ENCODE measurements at regions not wholly inside any gene's neighbourhood (a gene's known extent, or its start where the extent isn't known, plus 50 kb on each side); places are given as distances from the start of the nearest gene placed in this dataset.

- peak; percentile 27 for DNase-seq (ENCODE audit: extremely low spot score)
- CTCF ChIA-PET, result interaction anchor here (0.8 kb wide), 1 partner anchor 26 kb away, joined by 3 read pairs; no protein-coding TSS in a partner anchor
Measured at GRCh38 chr1:173355281-173356031, 121.7 kb upstream of the PRDX6 start.

GRCh38 chr1:173356191-173356762 is 120.9 kb upstream of the PRDX6 start:
- POLR2A ChIA-PET, result no interaction called here
- no peak for TF ChIP-seq CTCF (IDR thresholded peaks at IDR 0.05; ENCODE audit: control extremely low read depth, extremely low read depth, low read depth, missing control alignments)
- CTCF ChIA-PET, result interaction anchor here (0.6 to 1.7 kb wide), 7 partner anchors 9 to 101 kb away, joined by 3 to 4 read pairs (median 3); no protein-coding TSS in a partner anchor

More at GRCh38 chr1:173355281-173356031, 121.7 kb upstream of the PRDX6 start:
- TF ChIP-seq CTCF (IDR thresholded peaks at IDR 0.05; ENCODE audit: control extremely low read depth, extremely low read depth, low read depth, missing control alignments), result no peak
- POLR2A ChIA-PET, result no interaction called here

GRCh38 chr1:173360487-173361063 is 116.6 kb upstream of the PRDX6 start:
- no peak for DNase-seq (ENCODE audit: extremely low spot score)
- no peak for TF ChIP-seq CTCF (IDR thresholded peaks at IDR 0.05; ENCODE audit: control extremely low read depth, extremely low read depth, low read depth, missing control alignments)
- POLR2A ChIA-PET, result no interaction called here
- CTCF ChIA-PET, result interaction anchor here (0.7 to 1.9 kb wide), 5 partner anchors 13 to 616 kb away, joined by 3 to 4 read pairs (median 3); no protein-coding TSS in a partner anchor

More at GRCh38 chr1:173356191-173356762, 120.9 kb upstream of the PRDX6 start:
- no peak for DNase-seq (ENCODE audit: extremely low spot score)

GRCh38 chr1:173362543-173362942 is 114.6 kb upstream of the PRDX6 start:
- CTCF ChIA-PET, result interaction anchor here (1.0 to 1.3 kb wide), 2 partner anchors 11 to 107 kb away, joined by 3 to 4 read pairs; no protein-coding TSS in a partner anchor
- POLR2A ChIA-PET, result no interaction called here
- no peak for TF ChIP-seq CTCF (IDR thresholded peaks at IDR 0.05; ENCODE audit: control extremely low read depth, extremely low read depth, low read depth, missing control alignments)

GRCh38 chr1:173364827-173365226 is 112.3 kb upstream of the PRDX6 start:
- ChIA-PET CTCF (no interaction called here), POLR2A (no interaction called here)
- DNase-seq (ENCODE audit: extremely low spot score), result no peak
- no peak for TF ChIP-seq CTCF (IDR thresholded peaks at IDR 0.05; ENCODE audit: control extremely low read depth, extremely low read depth, low read depth, missing control alignments)

More at GRCh38 chr1:173362543-173362942, 114.6 kb upstream of the PRDX6 start:
- DNase-seq (ENCODE audit: extremely low spot score), result no peak

GRCh38 chr1:173365341-173365740 is 111.8 kb upstream of the PRDX6 start:
- CTCF ChIA-PET, result no interaction called here
- no peak for DNase-seq (ENCODE audit: extremely low spot score)
- TF ChIP-seq CTCF (IDR thresholded peaks at IDR 0.05; ENCODE audit: control extremely low read depth, extremely low read depth, low read depth, missing control alignments), result no peak
- POLR2A ChIA-PET, result no interaction called here

All from GM10248 (cell line).